ENCODE measurements at regions not wholly inside any gene's neighbourhood (a gene's known extent, or its start where the extent isn't known, plus 50 kb on each side); places are given as distances from the start of the nearest gene placed in this dataset.
"Not testable (repeated sequence)": the region's sequence is repeated elsewhere in the genome, so short reads cannot be mapped to it uniquely, and the experiment has no call there.

DNA sequence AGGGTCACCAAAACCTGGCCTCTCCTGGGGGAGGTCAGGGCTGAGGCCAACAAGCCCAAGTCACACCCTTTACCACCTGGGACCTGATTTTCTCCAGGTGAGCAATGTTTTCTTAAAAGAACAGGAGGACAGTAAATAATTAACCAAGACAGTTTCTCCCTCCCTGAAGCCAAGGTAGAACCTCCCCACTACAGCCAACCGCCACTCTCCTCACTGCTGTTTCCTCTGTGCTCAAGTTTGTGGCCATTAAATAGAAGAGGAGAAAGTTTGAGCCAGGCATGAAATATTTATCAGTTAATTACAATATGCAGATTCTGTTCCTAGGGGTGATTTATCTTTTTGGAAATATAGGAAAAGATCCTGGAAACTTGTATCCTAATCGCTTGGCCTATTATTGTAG is 150.6 kb upstream of the ANKRD20A1 start:
- DNase-seq, result not testable (repeated sequence)

DNA sequence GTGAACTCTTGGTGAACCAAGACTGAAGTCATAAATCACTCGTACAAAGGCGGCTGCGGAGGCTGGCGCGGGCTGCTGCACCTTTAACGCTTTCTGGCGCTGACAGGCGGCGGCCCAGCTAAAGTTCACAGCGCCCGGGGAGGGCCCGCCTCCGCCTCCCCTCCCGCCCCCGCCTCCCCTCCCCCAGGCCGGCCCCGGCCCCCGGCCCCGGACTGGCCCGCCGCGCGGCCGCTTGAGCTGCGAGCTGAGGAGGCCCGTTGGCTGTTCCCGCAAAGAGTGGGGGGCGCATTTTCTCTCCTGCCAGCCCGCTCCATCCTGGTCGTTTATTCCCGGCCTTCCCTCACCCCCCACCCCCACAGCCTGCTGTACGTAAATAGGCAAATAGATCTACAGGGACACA is 147.3 kb upstream of the ANKRD20A1 start:
- not testable (repeated sequence) for DNase-seq

DNA sequence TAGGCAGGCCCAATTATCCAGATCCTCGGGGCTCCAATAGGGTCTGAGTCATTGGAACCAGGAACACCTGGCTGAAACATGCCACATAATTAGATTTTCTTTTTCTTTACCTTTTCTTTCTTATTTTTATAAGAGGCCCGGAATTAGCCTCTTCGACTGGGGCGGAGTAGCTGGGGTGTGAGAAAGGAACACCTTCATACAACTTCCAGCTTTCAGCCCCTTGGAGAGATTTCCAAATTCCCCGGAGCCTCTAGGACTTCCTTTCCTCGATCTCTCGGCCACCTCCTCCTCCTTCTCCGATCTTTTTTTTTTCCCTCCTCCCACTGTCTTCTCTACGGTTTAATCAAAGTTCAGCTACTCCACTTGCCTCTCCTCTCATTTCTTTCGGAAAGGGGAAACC is 146.8 kb upstream of the ANKRD20A1 start:
- DNase-seq, result not testable (repeated sequence)

DNA sequence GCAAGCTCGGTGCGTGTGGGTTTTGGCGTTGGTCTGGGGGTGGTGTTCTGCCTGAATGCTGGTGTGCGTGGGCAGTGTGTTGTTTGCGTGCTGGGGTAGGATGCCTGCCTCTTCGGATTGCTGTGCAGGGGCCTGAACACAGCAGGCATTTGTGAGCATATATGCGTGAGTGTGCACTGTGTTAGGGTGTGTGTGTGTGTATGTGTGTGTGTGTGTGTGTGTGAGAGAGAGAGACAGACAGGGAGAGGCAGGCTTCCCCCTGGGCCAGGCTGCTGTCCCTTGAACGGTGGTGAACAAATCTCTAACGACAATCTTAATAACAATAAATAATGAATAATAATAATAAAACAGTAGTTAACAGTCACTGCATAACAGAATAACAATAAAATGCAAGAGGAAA is 145.8 kb upstream of the ANKRD20A1 start:
- not testable (repeated sequence) for DNase-seq

DNA sequence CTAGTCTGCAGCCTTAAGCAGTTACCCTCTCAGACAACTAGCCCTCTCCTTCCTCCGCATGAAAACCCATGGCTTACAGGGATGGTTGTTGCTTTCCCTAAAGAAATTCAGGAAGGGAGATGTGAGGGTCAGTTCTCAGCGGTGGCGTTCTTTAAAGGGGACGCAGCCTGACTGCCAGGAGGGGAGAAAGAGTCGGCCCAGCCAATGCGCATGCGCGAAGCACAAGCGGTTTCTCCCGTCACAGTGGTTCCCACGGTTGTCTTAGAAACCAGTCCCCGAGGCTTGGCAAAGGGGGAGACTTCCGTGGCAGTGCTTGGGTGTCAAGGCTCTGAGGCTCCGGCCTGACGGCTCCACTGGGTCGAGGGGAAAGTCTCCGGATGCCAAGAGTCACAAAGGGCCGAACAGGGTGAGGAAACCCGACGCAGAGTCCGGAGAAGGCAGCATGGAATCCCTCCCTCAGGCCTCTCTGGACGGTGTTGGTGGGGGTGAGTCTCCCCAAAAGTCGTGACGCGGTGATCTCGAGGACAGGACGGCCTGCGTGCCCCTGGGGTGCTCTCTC is 140.8 kb upstream of the ANKRD20A1 start:
- DNase-seq, result peak; percentile 55

DNA sequence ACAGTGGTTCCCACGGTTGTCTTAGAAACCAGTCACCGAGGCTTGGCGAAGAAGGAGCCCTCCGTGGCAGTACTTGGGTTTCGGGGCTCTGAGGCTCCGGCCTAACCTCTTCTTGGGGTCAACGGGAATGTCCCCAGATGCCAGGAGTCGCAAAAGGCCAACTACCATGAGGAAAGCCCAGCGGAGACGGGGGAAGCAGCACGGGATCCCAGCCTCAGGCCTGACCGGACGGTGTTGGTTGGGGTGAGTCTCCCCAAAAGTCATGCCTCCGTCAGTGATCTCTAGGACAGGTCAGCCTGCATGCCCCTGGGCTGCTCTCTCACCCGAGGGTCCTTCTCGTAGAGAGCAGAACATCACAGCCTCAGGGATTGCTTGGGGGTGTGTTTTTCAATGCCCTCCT is 138.2 kb upstream of the ANKRD20A1 start:
- peak; percentile 0 for DNase-seq

DNA sequence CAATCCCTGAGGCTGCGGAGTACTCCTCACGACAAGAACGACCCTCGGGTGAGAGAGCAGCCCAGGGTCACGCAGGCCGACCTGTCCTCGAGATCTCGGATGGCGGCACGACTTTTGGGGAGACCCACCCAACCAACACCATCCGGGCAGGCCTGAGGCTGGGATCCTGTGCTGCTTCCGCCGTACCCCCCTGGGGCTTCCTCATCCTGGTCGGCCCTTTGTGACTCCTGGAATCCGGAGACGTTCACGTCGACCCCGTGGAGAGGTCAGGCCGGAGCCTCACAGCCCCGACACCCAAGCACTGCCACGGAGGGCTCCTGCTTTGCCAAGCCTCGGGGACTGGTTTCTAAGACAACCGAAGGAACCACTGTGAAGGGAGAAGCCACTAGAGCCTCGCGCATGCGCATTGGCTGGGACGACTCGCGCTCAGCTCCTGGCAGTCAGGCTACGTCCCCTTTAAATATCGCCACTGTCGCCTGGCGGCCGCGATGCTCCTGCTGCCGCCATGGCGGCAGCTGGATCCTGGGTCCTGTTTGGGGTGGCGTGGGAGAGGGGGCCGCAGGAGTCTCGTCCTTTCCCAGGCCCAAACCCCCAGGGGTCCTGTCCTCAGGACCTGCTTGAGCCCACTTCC is 136.2 kb upstream of the ANKRD20A1 start:
- not testable (repeated sequence) for DNase-seq

DNA sequence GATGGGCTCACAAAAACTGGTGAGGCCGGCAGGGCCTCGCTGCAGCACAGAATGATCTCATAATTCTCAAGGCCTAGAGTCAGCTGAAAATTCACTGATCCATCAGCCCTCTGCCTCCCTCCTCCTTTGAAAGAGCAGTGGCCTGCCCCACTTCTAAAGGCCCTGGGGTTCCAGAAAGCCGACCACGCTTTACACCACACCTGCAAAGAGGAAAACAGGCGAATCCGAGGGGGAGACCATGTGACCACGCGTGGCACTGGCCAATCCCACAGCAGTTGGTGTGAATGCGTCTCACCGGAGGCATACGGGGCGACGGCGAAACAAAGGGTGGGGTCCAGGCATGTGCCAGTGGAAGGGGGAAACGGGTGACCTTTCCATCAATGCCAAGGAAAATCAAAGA is 135.5 kb upstream of the ANKRD20A1 start:
- peak; percentile 7 for DNase-seq

DNA sequence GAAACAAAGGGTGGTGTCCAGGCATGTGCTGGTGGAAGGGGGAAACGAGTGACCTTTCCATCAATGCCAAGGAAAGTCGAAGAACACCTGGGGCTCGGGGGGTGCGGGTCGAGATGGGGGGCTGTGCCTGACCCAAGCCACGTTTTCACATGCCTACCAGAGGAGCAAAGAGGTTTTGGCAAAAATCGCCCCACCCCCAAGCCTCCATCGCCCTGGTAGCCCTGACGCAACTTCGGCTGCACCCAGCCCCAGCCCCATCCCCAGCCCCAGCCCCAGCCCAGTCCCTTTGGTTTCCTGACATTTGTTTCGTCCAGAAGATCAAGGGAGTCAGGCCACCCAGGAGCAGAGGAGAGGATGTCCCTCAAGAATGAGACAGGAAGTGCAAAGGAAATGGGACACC is 133.8 kb upstream of the ANKRD20A1 start:
- DNase-seq, result peak; percentile 51

DNA sequence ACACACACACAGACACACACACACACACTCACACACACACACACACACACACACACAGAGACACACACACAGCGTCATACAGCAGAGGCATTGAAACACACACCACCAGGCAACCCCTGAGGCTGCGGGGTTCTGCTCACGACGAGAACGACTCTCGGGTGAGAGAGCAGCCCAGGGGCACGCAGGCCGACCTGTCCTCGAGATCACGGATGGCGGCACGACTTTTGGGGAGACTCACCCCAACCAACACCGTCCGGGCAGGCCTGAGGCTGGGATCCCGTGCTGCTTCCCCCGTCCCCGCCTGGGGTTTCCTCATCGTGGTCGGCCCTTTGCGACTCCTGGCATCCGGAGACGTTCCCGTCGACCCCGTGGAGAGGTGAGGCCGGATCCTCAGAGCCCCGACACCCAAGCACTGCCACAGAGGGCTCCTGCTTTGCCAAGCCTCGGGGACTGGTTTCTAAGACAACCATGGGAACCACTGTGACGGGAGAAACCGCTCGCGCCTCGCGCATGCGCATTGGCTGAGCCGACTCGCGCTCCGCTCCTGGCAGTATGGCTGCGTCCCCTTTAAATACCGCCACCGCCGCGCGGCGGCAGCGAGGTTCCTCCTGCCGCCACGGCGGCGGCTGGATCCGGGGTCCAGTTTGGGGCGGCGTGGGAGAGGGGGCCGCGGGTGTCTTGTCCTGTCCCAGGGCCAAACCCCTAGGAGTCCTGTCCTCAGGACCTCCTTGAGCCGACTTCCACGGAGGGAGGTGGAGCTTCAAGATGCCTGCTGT is 132.3 kb upstream of the ANKRD20A1 start:
- peak; percentile 24 for DNase-seq

DNA sequence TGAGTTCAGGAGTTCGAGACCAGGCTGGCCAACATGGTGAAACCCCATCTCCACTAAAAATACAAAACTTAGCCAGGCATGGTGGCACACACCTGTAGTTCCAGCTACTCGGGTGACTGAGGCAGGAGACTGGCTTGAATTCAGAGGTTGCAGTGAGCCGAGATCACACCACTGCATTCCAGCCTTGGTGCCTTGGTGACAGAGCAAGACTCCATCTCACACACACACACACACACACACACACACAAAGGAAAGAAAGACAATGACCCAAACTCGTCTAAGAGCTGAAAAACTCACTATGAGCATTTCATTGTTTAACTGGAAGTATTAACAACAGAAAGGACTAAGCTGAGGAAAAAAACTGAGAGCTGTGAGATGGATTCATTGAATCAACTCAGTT is 95.6 kb upstream of the ANKRD20A1 start:
- DNase-seq, result not testable (repeated sequence)

DNA sequence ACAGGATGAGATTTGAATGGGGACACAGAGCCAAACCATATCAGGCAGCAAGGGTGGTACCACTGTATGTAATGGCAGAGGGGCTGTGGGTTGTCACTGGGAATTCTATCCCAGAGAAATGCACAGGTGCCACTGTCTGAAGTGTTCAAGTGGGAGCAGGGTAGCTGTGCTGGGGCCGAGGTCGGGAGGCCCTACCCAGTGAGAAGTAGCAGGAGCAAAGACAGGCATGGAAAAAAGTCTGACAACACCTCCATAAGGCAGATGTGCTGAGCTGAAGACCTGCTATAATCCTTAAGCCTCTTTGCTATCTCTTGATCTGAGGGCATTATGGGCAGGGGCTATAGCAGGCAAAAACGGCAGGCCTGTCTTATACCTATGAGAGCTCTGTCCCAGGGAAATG is 86.9 kb upstream of the ANKRD20A1 start:
- not testable (repeated sequence) for DNase-seq

DNA sequence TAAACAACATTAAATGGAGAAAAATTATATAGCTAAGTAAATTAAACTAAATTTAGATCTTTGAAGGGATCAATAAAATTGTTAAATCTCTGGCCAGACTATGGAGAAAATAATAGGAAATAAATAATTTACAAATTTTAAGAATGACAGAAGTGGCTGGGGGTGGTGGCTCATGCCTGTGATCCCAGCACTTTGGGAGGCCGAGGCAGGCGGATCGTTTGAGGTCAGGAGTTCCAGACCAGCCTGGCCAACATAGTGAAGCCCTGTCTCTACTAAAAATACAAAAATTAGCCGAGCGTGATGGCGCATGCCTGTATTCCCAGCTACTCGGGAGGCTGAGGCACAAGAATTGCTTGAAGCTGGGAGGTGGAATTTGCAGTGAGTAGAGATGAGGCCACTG is 58.6 kb upstream of the ANKRD20A1 start:
- DNase-seq, result not testable (repeated sequence)

Data from stimulated activated CD4-positive, alpha-beta T cell treated with anti-CD3 and anti-CD28 coated beads, Interleukin-4, amount 100 ng/mL, for 1 hour (primary cell).